ENCODE measurements at regions not wholly inside any gene's neighbourhood (a gene's known extent, or its start where the extent isn't known, plus 50 kb on each side); places are given as distances from the start of the nearest gene placed in this dataset.

DNA sequence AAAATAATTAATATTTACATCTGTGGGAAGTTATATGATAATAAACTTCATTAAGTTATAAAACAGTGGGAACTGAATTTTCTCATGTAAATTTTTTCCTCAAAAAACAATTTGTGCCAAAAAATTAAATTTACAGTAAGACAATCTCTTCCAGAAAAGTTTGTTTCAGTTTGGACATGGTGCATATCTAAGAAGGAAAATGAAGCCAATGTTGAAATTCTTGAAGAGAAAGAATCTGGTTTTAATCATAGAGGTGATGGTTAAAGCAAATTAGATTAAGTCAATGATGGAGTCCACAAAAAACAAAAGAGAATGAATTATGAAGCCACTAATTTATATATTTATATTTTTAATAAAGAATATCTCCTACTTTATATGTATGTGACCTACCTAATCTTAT, 457.2 kb upstream of the SLITRK1 start:
- TF ChIP-seq GABPB1 (CRISPR knock-in tag; IDR thresholded peaks at IDR 0.05): no peak
- TF ChIP-seq, protein P1, sequence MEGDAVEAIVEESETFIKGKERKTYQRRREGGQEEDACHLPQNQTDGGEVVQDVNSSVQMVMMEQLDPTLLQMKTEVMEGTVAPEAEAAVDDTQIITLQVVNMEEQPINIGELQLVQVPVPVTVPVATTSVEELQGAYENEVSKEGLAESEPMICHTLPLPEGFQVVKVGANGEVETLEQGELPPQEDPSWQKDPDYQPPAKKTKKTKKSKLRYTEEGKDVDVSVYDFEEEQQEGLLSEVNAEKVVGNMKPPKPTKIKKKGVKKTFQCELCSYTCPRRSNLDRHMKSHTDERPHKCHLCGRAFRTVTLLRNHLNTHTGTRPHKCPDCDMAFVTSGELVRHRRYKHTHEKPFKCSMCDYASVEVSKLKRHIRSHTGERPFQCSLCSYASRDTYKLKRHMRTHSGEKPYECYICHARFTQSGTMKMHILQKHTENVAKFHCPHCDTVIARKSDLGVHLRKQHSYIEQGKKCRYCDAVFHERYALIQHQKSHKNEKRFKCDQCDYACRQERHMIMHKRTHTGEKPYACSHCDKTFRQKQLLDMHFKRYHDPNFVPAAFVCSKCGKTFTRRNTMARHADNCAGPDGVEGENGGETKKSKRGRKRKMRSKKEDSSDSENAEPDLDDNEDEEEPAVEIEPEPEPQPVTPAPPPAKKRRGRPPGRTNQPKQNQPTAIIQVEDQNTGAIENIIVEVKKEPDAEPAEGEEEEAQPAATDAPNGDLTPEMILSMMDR (IDR thresholded peaks at IDR 0.05): no peak
- no peak for TF ChIP-seq SP1 (CRISPR knock-in tag; conservative IDR thresholded peaks at IDR 0.05)
